HS-5 (cell line): ENCODE measurements at regions not wholly inside any gene's neighbourhood (a gene's known extent, or its start where the extent isn't known, plus 50 kb on each side); places are given as distances from the start of the nearest gene placed in this dataset.

Source experiments
- DNase-seq: peaks from one replicate; pipeline ENCODE4 v3.0.0-alpha.2; 2012; ENCODE audit warnings: low read depth

DNA sequence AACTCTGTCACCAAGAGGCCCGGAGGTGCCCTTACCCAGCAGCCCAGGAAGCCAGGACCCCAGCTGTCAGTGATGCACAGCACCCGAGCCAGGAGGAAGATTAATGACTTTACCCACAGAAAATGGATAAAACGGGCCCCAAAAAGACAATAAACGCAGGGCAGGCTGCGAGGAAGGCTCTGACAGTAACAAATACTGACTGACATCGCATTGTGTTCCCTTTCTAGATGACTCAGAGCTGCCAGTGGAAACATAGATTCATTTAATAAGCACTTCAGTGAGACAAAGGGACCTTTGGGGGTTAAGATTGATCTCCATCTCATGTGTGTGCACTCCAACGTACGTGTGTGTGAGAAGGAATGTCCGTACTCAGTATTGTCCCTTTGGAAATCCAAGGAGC lies 225.3 kb upstream of the PPP2R3A start:
- no peak for DNase-seq

DNA sequence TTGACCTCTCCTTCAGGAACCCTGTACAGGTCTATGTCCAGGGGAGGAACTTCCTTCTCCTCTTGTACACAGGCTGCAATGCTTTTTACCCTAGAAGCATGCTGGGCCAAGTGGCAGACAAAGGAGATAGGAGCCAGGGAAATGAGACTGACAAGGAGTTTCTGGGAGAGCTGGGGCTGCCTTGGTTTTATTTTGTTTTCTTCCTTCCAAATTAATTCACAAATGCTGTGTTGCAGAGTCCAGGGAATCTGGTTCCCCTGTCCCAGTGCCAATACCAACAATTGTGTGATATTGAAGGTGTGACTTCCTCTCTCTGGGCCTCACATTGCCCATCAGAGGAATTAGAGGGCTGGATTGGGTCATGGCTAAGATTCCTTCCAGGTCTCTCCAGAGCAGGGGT lies 224.8 kb upstream of the PPP2R3A start:
- no peak for DNase-seq

DNA sequence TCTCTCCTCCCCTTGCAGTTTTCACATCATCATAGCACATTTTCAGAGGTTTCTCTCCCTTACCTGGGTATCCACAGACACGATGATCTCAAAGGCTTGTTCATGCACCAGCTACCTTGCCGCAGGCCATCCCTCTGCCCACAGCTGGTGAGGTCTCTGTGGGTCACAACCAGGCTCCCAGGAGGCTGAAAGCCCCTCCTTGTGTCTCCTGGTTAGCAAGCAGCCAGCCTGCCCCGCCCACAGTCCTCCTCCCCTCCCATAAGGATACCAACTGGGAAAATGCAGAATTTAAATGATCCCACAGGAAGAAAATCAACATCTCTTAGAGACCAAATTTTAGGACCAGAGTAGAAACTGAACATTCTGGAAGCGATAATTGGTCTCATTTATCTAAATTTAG lies 213.5 kb upstream of the PPP2R3A start:
- no peak for DNase-seq

DNA sequence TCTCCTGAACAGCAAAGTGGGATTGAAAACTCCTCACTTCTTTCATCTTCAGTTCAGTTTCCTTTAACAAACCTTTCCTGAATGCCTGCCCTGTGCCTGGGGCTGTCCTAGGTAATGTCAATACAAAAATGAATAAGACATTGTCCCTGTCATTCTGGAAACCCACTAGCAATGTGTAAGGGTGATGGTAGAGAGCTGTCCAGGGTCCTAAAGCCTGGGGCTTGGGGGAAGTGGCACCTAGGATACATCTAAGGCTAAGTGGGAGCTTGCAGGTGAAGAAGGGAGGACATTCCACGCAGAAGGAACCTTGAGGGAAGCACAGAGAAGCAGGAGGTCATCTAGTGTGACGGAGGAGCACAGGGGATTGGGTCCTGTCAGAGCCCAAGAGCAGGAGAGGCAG lies 212.7 kb upstream of the PPP2R3A start:
- DNase-seq, result no peak

DNA sequence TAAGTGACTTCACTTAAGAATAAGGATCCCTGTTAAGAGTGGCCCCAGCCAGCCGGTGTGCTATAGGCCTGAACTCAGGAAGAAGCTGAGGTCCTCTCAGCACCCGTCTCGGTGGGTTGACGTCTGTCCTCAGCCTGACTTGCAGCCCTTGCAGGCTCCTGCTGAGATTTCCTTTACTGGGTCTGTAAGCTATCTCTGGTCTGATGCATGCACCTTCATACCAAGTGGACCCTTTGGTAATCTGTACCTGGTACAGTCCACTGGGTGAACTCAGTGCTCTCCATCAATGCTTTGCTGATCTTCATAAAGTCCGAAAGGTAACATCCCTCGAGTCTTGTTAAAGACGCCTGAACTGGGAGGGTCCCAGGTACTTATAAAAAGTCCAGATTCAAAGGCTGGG lies 212.0 kb upstream of the PPP2R3A start:
- DNase-seq, result no peak

DNA sequence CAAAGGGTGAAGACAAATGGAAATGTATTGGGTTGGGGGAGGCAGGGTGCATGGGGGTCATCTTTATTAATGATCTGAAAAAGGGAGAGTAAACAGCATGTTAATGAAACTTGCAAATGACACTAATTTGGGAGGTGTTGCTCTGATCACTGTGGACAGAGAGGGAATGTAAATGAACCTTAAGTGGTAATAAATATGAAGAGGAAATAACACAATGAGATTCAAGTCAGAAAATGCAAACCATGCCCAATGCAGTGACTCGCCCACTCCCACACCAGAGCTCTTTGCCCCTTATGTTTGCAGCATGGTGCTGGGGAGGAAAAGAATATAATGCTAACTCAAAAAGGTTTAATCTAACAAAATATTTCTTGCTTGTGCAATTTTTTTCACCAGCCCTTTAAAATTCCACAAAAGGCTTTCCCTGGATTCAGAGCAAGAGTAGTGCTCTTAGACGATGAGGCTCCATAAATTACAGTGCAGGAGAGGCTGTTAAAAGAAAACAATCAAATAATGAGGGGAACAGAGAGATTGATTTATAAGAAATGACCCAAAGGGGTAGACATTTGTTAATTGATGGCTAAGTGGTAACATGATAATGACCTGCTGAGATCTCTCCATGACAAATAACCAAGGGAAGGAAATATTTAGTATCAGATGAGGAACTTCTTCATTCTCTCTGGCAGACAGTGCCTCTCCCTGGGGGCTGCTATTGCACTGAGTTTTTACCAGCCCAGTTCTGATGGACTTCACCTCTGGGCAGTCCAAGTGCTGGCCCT lies 210.0 kb upstream of the PPP2R3A start:
- no peak for DNase-seq

DNA sequence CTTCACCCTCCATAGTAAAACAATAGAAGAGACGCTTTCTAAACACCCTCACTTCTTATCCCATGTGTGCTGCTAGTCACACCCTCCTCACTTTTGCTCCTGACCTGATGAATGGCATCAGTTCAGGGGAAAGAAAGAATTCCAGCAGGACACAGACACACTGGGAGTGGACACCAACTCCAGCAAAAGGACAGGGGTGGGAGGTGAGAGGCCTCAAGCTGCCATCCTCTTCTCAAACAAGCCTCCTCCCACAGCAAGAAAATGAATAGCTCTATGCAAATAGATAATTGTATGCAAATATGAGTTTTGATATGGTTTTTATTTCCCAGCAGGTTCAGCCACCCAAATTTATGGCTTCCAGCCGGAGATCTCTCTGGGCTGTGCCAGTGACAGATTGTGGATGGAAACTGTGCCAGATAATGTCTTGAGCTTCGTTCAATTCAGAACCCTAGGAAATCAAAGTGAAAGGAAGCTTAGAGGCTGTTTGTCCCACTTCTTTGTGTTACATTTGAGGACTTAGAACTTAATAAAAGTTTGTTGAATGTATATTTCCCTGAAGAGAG lies 209.3 kb upstream of the PPP2R3A start:
- DNase-seq, result no peak

DNA sequence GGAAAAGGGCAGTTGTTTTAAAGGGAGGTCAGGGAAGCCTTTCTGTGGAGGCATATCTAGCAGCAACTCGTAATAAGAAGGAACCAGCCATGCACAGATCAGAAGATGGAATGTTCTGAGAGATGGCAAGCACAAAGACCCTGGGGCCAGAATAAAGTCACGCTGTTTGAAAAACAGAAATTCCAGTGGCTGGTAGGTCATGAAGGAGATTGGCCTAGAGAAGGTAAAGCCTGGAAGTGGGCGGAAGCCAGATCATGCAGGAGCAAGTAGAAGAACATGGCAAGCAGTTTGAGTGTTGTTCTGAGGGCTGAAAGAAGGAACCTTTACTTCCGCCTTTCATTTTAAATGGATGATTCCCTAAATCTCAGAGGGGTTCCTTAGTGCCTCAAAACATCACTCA lies 208.1 kb upstream of the PPP2R3A start:
- DNase-seq, result no peak

DNA sequence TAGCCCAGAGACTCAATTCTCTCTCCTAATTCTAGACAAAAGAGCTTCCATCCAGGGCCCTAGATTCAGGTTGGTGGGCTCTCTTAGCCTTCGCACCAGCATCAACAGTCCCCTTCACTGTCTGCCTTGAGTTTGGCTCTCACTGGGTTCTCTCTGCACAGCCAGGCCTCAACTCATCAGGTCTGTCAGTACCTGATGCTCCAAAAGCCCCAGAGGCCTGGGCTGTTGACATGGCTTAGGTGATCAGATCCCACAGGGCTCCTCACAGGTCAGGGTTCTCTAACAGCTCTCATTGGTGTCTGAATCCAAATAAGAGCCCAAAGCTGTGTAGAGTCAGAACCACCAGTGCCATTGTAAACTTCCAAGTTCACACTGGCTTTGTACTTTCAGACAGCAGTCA lies 206.6 kb upstream of the PPP2R3A start:
- DNase-seq, result no peak

DNA sequence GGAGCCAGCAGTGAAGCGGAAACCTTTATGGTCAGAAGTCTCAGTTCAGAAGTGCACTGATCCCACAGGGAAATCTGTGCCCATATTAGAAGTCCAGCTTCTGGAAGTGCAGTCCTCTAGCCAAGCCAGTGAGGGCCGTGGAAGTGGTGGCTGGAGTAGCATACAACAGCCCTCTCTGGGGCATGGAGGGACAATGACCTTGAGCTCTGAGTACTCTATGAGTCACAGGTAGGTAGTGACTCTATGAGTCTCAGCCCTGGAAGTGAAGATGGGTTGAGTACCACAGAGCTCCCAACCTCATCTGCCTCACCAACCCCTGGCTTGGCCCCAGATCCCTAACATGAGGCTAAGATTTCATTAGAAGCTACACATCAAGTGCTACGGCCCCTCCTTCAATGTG lies 205.9 kb upstream of the PPP2R3A start:
- DNase-seq, result no peak

DNA sequence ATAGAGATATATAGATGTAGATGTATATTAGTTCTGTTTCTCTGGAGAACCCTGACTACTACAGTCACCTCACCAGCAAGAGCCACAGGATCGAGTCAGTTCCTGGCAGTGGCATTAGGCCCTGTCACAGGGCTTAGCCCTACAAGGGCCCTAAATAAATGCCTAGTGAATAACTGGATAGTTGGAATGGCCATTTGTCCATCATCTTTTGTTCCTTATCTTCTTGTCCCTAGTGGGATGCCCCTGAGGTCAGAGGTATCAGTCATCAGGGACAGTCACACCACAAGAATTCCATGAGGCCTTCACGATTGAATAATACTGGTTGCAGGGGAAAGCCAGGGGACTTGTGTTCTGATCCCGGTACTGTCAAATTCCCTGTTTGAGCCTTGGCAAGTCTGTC lies 204.9 kb upstream of the PPP2R3A start:
- peak; percentile 31 for DNase-seq

DNA sequence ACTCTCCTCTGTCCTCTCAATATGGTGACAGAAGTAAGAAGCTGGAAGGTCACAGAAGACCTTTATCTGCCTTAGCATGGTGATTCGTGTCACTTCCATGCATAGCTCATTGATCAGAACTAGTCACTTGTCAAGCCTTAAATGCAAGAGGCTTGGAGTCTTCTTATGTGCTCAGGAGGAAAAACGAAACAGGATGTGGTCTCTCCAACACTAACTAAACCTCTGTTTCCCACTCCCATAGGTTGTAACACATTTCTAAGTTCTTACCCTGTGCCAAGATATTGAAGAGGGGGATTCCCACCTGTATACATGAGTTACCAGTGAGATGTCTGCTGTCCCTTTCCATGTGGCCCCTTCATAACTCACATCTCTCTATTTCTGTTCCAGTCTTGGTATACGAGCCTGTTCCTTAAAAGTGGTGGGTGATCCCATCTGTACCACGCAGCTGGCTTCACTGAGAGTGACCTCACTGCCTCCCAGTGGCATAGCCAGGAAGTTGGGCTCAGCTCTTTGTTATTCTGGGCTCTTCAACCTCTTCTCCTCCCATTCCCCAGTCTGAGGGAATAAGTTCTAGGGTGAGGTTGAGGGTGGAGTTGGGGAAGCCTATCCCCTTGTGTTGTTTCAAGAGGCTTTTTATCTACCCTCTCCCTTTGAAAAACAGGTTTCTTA lies 203.2 kb upstream of the PPP2R3A start:
- DNase-seq, result no peak

DNA sequence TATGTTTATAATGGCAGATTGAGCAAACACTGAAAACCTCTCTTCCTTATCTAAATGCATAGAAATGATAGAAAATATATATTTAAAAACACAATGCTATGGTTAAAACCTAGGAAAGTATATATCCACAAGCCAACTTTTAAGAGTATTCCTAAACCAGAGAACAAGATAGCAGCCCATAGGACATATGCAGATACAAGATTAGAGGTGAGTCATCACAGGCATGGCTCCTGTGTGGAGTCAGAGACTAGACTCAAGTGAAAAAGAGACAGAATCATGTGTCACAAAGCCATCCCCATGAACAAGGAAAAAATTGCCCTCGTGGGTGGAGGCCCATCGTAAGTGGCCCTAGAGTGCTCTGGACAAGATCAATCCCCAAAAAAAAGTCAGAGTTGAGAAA lies 199.4 kb upstream of the PPP2R3A start:
- DNase-seq, result no peak

DNA sequence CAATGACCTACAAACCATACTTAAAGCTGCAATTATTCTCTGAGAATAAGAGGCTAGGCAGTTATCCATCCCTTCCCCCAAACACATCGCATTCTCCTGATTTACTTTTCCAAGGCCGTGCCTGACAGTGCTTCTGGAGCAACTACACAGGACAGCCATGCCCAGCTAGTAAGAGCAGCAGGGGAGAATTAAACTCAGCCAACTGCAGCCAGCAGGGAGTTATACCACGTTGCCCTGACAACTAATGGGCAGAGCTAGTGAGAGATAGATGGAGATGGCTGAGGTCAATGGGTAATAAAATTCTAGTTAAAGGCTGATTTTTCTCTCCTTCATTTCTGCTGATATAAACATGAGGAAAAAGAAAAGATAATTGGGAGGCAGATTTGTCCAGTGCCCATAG lies 193.8 kb upstream of the PPP2R3A start:
- DNase-seq, result no peak

DNA sequence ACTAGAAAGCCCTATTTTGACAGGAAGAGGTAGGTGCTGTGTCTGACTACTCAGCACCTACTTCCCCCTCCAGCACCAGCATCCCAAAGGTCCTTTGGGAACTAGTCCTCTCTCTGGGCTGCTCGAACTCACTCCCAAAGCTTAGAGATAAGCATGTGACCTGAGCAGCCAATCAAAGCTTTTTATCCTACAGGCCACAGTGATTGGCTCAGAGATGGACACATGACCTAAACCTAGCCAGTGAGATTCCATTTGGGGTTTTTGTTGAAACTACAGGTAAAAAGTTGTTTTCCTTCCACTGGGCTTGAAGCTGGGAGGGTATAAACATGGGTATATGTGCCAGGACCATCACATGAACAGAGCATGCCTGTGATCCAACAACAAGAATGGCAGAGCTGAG lies 186.5 kb upstream of the PPP2R3A start:
- DNase-seq, result no peak

DNA sequence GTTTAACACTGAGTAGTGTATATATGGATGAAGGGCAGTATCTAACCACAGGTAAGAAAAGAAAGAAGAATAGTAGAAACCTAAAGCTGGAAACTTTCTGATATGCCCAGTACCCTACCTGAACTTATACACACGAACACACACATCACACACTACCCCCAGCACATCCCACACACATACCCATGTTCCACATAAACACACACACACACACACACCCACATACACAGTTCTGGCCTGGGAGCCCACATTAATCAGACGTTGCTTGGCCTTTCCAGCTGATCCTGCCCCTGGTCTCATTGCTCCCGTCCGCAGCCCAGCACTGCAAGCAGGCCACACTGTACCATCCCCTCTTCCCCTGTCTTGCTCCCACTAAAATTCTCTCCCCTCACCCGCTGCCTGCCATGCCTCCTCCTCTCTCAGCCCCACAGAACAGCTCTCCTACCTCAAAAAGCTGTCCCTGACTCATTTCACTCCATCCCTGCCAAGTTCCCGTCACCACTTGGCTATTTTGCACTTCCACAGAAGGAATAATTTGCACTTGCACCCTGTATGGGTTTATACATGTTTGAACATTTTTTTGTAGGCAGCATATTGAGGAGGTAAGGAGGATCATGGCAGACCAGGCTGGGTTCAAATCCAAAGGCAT lies 185.8 kb upstream of the PPP2R3A start:
- no peak for DNase-seq

DNA sequence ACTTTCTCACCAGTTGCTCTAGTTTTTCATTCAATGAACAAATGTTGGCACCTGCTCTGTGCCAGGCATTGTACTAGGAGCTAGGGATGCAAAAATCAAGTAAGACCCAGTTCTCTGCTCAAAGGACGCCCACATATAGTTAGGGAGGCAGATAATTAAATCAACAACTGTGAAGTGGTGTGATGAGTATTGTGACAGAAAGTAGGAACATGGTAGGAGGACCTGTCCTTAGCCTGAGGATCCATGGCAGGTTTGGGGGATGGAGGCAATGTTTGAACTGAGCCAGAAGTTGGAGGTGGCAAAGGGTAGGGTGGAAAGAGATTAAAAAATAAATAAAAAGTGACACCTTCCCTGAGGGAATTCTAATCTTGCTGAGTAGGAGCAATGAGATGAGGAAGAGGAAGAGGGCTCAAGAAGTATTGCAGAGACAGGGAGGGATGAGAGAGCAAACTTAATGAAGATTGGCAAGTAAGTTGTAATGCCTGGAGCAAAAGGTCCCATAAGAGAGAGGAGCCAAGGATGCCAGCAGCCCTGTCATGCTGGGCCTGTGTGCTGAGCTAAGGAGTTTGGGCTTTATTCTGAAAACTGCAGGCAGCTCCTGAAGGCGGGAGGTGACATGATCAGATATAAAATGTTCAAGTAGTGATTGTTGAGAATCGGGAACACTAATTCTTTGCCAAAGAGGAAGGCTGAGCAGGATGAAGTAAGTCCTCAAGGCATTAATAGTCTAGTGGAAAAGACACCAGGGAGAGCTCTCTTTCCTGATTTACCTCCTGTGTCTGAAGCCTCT lies 184.3 kb upstream of the PPP2R3A start:
- no peak for DNase-seq

DNA sequence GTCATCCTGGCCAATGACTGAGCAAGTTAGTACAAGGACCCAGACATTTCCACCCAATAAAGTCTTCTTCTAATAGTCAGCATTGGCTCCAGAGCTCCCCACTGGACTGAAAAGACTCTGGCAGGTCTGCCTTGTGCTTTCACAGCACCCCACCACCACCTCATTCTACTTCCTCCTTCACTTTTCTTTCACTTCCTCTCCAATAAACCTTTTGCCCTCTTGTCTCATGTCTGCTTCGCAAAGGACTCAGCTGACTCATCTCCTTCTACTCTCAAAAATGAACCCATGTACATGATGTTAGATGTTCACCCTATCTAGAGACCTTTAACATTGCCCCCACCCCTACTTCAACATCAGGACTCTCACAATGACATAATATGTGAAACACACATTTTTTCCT lies 181.0 kb upstream of the PPP2R3A start:
- no peak for DNase-seq

DNA sequence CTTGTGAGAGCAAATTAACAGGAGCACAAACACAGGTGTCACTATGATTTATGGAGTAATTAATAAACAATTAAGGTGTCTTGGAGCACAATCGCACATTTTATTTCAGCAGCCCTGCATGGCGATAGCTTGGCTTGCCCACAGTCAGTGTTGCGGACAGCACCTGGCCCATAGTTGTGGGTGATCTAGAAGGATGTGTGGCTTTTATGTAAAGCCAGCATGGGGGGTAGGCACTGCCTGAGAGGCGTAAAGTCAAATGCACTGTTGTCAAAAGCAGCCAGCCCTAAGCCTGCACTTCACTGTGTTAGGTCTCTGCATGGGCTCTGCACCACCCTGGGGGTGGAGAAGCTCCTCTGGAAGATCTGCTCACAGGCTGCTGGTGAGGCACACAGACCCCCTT lies 177.4 kb upstream of the PPP2R3A start:
- DNase-seq, result no peak

DNA sequence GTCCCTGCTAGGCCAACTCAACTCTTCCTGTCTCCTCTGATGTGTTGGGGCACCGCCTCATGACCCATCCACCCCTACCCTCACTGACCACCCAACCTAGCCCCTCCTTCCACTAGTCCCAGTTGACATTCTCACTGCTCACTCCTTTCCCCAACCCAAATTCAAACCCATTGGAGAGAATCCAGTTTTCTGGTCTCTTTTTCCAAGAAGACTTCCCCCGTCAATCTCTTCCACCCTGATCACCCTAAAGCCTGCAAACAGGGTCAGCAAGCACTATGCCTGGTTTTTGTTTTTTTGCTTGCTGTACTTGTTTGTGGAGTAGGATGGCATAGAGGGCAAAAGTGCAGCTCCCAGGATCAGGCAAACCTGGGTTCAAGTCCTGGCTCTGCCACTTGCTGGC lies 176.6 kb upstream of the PPP2R3A start:
- no peak for DNase-seq

DNA sequence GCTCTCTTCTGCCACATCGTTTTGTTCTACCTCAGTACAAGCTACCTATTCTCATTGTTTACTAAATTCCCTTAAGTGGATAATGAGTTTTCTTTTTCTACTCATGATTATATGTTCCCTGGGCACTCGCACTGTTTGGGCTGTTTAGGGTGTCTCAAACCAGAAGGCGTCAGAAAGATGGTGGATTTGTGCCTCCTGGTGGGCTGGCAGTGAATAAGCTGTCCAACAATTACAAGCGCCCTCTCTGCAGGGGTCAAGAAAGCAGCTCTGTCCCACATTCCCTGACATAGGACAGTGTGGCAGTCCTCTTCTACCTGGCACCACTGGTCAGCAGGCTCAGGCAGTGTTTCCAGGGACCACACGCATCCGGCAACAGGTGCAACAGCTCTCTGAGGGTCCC lies 173.4 kb upstream of the PPP2R3A start:
- DNase-seq, result no peak

DNA sequence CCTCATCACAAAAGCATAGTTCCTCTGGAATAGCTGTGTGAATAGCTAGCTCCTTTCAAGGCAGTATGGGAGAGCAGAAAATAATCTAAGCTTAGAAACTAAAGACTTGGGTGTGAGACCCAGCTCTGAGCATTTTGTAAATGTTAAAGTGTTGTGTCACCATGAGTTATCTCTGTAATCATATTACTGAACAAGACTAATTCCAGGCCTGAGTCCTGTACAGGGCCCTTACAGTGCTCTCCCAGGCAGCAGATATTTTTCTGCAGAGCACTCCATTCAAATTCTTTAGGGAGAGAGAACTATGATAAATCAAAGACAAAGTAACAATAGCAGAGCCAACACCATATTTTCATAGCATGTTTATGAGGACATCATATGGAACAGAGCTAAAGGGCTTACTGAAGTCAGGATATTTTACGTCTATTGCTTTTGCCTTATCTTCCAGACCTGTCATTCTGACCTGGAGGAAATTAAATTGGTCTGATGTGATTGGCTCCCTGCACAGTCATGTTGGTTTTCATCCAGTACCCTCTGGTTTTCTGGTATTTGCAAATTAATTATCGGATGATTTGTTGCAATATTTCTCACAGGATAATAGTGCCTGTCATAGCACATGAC lies 172.6 kb upstream of the PPP2R3A start:
- DNase-seq, result no peak
